Neural cell (in vitro differentiated cells): ENCODE measurements at regions not wholly inside any gene's neighbourhood (a gene's known extent, or its start where the extent isn't known, plus 50 kb on each side); places are given as distances from the start of the nearest gene placed in this dataset.
"Not testable (repeated sequence)": the region's sequence is repeated elsewhere in the genome, so short reads cannot be mapped to it uniquely, and the experiment has no call there.

Source experiments
- EP300 ChIP-seq: fragments of 450-650 bp; conservative IDR thresholded peaks from 2 replicates; pipeline ENCODE4 v1.6.1; 2014; ENCODE audit warnings: antibody characterized with exemption, mild to moderate bottlenecking, moderate library complexity; ENCODE audit not compliant: poor library complexity, severe bottlenecking
- EZH2 ChIP-seq: fragments of 200-600, 300-800 bp; shearing (Covaris generic), sonication (generic); IDR thresholded peaks from 2 replicates; pipeline ENCODE4 v1.6.1; 2014; ENCODE audit warnings: antibody characterized with exemption, low read length, borderline replicate concordance, mild to moderate bottlenecking; ENCODE audit not compliant: insufficient read depth, poor library complexity, severe bottlenecking
- RAD21 ChIP-seq: fragments of 450-650 bp; conservative IDR thresholded peaks from 2 replicates; pipeline ENCODE4 v1.6.1; 2014; ENCODE audit warnings: antibody characterized with exemption, mild to moderate bottlenecking, moderate library complexity
- SMC3 ChIP-seq: fragments of 450-650 bp; conservative IDR thresholded peaks from 2 replicates; pipeline ENCODE4 v1.6.1; 2014; ENCODE audit warnings: antibody characterized with exemption, mild to moderate bottlenecking, moderate library complexity; ENCODE audit not compliant: poor library complexity
- TAF1 ChIP-seq: IDR thresholded peaks from 2 replicates; pipeline ENCODE4 v1.6.1; 2012; ENCODE audit warnings: low read depth
- TF ChIP-seq, protein P1 (sequence below): fragments of 450-650 bp; IDR thresholded peaks from 2 replicates; pipeline ENCODE4 v1.5.1; 2014; ENCODE audit warnings: antibody characterized with exemption, mild to moderate bottlenecking, moderate library complexity; ENCODE audit not compliant: poor library complexity, severe bottlenecking
- TF ChIP-seq, protein P2 (sequence below): IDR thresholded peaks from 2 replicates; pipeline ENCODE4 v1.6.1; 2012; ENCODE audit warnings: borderline replicate concordance

DNA sequence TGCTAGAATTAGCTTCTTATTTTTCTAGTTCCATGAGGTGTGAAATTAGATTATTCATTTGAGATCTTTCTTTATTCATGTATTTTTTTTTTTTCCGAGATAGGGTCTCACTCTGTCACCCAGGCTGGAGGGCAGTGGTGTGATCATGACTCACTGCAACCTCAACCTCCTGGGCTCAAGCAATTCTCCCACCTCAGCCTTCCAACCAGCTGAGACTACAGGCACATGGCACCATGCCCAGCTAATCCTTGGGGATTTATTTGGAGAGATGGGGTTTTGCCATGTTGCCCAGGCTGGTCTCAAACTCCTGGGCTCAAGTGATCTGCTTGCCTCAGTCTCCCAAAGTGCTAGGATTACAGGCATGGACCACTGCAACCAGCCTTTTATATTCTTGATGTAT, 653.0 kb downstream of the ADCYAP1 start:
- TF ChIP-seq, protein P1, sequence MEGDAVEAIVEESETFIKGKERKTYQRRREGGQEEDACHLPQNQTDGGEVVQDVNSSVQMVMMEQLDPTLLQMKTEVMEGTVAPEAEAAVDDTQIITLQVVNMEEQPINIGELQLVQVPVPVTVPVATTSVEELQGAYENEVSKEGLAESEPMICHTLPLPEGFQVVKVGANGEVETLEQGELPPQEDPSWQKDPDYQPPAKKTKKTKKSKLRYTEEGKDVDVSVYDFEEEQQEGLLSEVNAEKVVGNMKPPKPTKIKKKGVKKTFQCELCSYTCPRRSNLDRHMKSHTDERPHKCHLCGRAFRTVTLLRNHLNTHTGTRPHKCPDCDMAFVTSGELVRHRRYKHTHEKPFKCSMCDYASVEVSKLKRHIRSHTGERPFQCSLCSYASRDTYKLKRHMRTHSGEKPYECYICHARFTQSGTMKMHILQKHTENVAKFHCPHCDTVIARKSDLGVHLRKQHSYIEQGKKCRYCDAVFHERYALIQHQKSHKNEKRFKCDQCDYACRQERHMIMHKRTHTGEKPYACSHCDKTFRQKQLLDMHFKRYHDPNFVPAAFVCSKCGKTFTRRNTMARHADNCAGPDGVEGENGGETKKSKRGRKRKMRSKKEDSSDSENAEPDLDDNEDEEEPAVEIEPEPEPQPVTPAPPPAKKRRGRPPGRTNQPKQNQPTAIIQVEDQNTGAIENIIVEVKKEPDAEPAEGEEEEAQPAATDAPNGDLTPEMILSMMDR = not testable (repeated sequence)
- not testable (repeated sequence) for TF ChIP-seq EZH2, TAF1, RAD21, EP300, SMC3
- TF ChIP-seq, protein P2, sequence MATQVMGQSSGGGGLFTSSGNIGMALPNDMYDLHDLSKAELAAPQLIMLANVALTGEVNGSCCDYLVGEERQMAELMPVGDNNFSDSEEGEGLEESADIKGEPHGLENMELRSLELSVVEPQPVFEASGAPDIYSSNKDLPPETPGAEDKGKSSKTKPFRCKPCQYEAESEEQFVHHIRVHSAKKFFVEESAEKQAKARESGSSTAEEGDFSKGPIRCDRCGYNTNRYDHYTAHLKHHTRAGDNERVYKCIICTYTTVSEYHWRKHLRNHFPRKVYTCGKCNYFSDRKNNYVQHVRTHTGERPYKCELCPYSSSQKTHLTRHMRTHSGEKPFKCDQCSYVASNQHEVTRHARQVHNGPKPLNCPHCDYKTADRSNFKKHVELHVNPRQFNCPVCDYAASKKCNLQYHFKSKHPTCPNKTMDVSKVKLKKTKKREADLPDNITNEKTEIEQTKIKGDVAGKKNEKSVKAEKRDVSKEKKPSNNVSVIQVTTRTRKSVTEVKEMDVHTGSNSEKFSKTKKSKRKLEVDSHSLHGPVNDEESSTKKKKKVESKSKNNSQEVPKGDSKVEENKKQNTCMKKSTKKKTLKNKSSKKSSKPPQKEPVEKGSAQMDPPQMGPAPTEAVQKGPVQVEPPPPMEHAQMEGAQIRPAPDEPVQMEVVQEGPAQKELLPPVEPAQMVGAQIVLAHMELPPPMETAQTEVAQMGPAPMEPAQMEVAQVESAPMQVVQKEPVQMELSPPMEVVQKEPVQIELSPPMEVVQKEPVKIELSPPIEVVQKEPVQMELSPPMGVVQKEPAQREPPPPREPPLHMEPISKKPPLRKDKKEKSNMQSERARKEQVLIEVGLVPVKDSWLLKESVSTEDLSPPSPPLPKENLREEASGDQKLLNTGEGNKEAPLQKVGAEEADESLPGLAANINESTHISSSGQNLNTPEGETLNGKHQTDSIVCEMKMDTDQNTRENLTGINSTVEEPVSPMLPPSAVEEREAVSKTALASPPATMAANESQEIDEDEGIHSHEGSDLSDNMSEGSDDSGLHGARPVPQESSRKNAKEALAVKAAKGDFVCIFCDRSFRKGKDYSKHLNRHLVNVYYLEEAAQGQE = not testable (repeated sequence)
